IgD-negative memory B cell (primary cell): ENCODE measurements at regions not wholly inside any gene's neighbourhood (a gene's known extent, or its start where the extent isn't known, plus 50 kb on each side); places are given as distances from the start of the nearest gene placed in this dataset.
"Not testable (repeated sequence)": the region's sequence is repeated elsewhere in the genome, so short reads cannot be mapped to it uniquely, and the experiment has no call there.

Experiments
- H3K27ac Mint-ChIP-seq, 3 donors: one replicate each; pipeline ENCODE4 v1.8.0; 2020 to 2022; ENCODE audit warnings: mild to moderate bottlenecking in 3 of 3, mixed read lengths in 3 of 3, moderate library complexity in 1 of 3
- H3K27me3 Mint-ChIP-seq: one replicate; pipeline ENCODE4 v1.8.0; 2021; ENCODE audit warnings: mixed read lengths
- H3K36me3 Mint-ChIP-seq: one replicate; pipeline ENCODE4 v1.8.0; 2020; ENCODE audit warnings: mild to moderate bottlenecking, mixed read lengths
- H3K4me1 Mint-ChIP-seq, 3 donors: one replicate each; pipeline ENCODE4 v1.8.0; 2020 to 2022; ENCODE audit warnings: mixed read lengths in 3 of 3, mild to moderate bottlenecking in 1 of 3
- H3K4me3 Mint-ChIP-seq, 4 donors: one replicate each; pipeline ENCODE4 v1.8.0; 2020 to 2022; ENCODE audit warnings: mild to moderate bottlenecking in 4 of 4, mixed read lengths in 4 of 4, moderate library complexity in 3 of 4
- H3K9me3 Mint-ChIP-seq, 3 donors: one replicate each; pipeline ENCODE4 v1.8.0; 2020 to 2021; ENCODE audit warnings: mixed read lengths in 3 of 3, mild to moderate bottlenecking in 1 of 3

DNA sequence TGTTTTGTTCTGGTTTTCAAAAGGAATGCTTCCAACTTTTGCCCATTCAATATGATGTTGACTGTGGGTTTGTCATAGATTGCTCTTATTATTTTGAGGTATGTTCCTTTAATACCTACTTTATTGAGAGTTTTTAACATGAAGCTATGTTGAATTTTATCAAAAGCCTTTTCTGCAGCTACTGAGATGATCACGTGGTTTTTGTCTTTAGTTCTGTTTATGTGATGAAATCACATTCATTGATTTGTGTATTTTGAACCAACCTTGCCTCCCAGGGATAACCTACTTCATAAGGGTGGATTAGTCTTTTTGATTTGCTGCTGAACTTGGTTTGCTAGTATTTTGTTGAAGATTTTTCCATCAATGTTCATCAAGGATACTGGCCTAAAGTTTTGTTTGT, 92.7 kb upstream of the TCF21 start:
- H3K36me3 Mint-ChIP-seq = no peaks in the 10 kb centered on the region
- no peak overlapping the region for H3K27ac Mint-ChIP-seq
- no peaks in the 10 kb centered on the region for H3K4me1 Mint-ChIP-seq
- H3K9me3 Mint-ChIP-seq = peaks cover 6 to 10% (median 7%) of the 10 kb centered on the region in 3 donors
- peaks cover 3% of the 10 kb centered on the region for H3K27me3 Mint-ChIP-seq
- H3K4me3 Mint-ChIP-seq = no peak overlapping the region

- Mint-ChIP-seq H3K27ac (no peak overlapping the region), H3K4me1 (no peaks in the 10 kb centered on the region), H3K27me3 (peaks cover 5% of the 10 kb centered on the region), H3K4me3 (no peak overlapping the region), H3K9me3 (peaks cover under 1 to 10% (median 3%) of the 10 kb centered on the region in 3 donors), H3K36me3 (no peaks in the 10 kb centered on the region)
These were observed 89.9 kb upstream of the TCF21 start for GRCh38 chr6:133799043-133799442.

DNA sequence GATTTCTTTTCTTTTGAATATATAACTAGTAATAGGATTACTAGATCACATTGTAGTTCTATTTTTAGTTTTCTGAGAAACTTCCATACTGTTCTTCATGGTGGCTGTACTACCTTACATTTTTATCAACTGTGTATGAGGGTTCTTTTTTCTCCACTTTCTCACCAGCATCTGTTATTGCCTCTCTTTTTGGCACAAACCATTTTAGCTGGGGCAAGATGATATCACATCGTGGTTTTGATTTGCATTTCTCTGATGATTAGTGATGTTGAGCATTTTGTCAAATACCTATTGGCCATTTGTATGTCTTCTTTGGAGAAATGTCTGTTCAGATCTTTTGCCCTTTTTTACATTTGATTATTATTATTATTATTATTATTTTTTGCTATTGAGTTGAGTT, 86.1 kb upstream of the TCF21 start:
- H3K9me3 Mint-ChIP-seq = peaks cover 0 to 9% (median 2%) of the 10 kb centered on the region in 3 donors
- H3K27me3 Mint-ChIP-seq = peaks cover 7% of the 10 kb centered on the region
- H3K4me1 Mint-ChIP-seq = peaks cover 0 to 4% (median 1%) of the 10 kb centered on the region in 3 donors
- H3K27ac Mint-ChIP-seq = no peak overlapping the region
- H3K4me3 Mint-ChIP-seq = no peak overlapping the region
- H3K36me3 Mint-ChIP-seq = peaks cover 1% of the 10 kb centered on the region

DNA sequence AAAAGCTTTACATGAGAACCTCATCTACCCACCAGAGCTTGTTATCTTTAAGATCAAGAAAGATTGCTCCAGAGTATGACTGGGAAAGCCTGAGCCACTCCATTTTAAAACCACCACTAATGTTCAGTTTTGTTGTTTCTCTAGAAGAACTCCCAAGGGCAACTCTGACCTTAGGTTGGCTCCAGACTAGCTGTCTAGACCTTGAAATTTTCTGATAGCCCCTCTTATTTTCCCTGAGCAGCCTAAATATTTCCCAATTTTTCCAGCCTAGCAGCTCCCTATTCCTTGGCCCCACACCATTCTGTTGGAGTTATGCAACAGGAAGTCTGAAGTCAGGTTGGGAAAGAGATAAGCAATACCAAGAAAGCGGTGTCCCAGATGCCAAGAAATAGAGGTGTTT, 84.6 kb upstream of the TCF21 start:
- H3K27me3 Mint-ChIP-seq = peaks cover 7% of the 10 kb centered on the region
- no peak overlapping the region for H3K4me3 Mint-ChIP-seq
- H3K36me3 Mint-ChIP-seq = peaks cover 1% of the 10 kb centered on the region
- H3K4me1 Mint-ChIP-seq = peaks cover 0 to 4% (median 1%) of the 10 kb centered on the region in 3 donors
- no peak overlapping the region for H3K27ac Mint-ChIP-seq
- H3K9me3 Mint-ChIP-seq = peaks cover 0 to 6% (median 2%) of the 10 kb centered on the region in 3 donors

DNA sequence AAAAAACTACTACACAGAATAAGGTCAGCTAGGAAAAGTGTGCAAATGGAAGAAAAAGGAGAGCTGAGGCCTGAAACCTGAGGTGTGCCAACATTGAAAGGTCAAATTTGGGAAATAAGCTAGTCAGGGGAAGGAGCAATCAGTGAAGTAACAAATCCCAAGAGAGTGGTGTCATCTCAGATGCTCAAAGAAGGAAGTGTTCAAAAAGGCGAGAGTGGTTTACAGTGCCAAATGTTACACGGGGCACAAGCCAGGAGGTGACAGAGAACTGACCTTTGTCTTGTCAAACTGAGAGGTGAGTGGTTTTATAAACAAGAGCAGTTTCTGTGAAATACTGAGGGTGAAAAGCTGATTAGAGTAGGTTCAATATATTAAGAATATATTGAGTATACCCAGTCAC, 83.0 kb upstream of the TCF21 start:
- peaks cover 1% of the 10 kb centered on the region for H3K36me3 Mint-ChIP-seq
- no peak overlapping the region for H3K27ac Mint-ChIP-seq
- H3K9me3 Mint-ChIP-seq = peaks cover 0 to 4% (median 2%) of the 10 kb centered on the region in 3 donors
- peaks cover 5% of the 10 kb centered on the region for H3K27me3 Mint-ChIP-seq
- H3K4me1 Mint-ChIP-seq = peaks cover 0 to 4% (median 1%) of the 10 kb centered on the region in 3 donors
- no peak overlapping the region for H3K4me3 Mint-ChIP-seq

DNA sequence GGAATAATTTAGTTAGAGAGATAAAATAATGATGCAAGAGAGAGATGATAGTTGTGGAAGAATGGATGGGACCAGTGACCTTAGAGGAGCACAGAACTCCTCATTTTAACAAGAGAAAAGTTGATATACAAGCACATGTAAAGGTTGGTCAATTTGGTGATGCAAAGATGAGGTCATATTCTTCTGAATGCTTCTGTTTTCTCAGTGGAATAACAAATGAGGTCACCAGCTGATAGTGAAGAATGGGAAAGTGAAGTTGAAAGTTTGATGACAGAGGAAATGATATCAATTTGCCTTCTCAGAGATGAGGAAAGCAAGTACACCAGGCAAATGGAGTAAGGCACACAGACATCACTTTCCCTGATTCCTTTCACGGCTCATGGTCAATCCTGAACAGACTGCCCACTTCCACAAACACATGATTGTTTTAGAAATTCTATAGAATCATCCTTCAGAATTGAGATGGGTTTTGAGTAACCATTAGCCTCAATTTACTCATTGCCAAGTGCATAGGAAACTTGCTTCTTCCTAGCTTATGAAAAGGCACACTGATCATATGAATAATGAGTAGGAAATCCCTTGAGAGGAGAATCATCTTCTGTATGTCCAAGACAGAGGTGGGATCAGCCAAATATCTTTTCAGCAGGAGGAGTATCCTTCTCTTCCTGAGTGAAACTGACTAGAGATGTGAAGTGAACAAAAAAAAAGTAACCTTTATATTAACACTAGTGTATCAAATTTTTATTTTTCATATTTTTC, 82.4 kb upstream of the TCF21 start:
- Mint-ChIP-seq H3K9me3 (peaks cover 0 to 6% (median 3%) of the 10 kb centered on the region in 3 donors), H3K4me1 (peaks cover 0 to 4% (median 1%) of the 10 kb centered on the region in 3 donors), H3K27me3 (peaks cover 5% of the 10 kb centered on the region), H3K4me3 (no peak overlapping the region), H3K27ac (no peak overlapping the region), H3K36me3 (peaks cover 1% of the 10 kb centered on the region)

- Mint-ChIP-seq H3K27ac (no peak overlapping the region), H3K4me1 (peaks cover 0 to 4% (median 1%) of the 10 kb centered on the region in 3 donors), H3K27me3 (peaks cover 5% of the 10 kb centered on the region), H3K4me3 (no peak overlapping the region), H3K9me3 (peaks cover 0 to 6% (median 4%) of the 10 kb centered on the region in 3 donors), H3K36me3 (peaks cover 1% of the 10 kb centered on the region)
These were observed 81.4 kb upstream of the TCF21 start for GRCh38 chr6:133807501-133807900.

DNA sequence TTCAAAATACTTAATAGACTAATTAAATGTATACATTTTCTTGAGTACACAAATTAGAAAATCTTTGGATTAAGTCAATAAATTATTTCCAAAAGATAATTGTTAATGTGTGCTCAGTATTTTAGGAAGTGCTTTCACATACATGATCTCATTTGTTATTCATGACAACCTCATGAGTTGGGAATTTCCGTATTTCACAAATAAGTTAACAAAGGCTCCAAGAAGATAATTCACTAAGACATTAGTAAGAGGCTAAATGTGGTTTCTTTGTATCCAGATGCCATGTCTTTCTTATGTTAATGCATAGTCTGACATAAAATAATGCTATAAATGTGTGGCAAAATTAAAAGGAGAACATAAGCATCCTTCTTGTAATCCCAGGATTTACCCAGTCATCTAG, 79.5 kb upstream of the TCF21 start:
- Mint-ChIP-seq H3K36me3 (peaks cover 1% of the 10 kb centered on the region), H3K4me3 (no peak overlapping the region), H3K4me1 (peaks cover 0 to 4% (median 1%) of the 10 kb centered on the region in 3 donors), H3K9me3 (peaks cover 0 to 4% (median 3%) of the 10 kb centered on the region in 3 donors), H3K27me3 (peaks cover 3% of the 10 kb centered on the region), H3K27ac (no peak overlapping the region)

DNA sequence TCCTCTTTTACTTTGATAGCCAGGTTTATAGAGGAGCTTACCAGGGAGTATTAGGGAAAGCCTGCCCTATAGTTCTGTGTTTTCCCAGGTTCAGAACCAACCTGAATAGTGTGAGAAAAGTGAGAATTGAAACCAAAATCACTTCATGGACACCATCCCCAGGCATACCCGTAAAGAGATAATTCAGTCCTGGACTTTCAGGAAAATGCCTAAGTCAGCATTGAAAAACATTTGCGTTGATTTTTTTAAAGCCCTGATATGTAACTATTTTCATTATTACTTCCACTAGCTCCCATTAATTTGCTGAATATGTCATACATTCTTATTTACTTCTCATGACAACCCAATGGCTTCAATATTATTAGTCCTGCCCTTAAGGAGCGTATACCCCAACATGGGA, 77.4 kb upstream of the TCF21 start:
- Mint-ChIP-seq H3K9me3 (peaks cover 0 to 4% (median 2%) of the 10 kb centered on the region in 3 donors), H3K27me3 (peaks cover 10% of the 10 kb centered on the region), H3K4me3 (no peak overlapping the region), H3K36me3 (no peaks in the 10 kb centered on the region), H3K4me1 (no peaks in the 10 kb centered on the region), H3K27ac (no peak overlapping the region)

DNA sequence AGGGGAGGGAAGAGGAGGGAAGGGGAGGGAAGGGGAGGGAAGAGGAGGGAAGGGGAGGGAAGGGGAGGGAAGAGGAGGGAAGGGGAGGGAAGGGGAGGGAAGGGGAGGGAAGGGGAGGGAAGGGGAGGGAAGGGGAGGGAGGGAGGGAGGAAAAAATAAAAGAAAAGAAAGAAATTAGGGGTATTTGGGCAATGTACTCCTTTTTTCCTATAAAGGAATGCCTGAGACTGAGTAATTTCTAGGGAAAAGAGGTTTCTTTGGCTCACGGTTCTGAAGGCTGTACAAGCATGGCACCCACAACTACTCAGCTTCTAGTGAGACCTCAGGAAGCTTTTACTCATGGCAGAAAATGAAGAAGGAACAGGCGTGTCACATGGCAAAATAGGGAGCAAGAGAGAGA, 76.5 kb upstream of the TCF21 start:
- H3K27ac Mint-ChIP-seq, H3K4me3 Mint-ChIP-seq, H3K36me3 Mint-ChIP-seq, H3K9me3 Mint-ChIP-seq, H3K4me1 Mint-ChIP-seq: not testable (repeated sequence)
- H3K27me3 Mint-ChIP-seq = peaks cover 10% of the 10 kb centered on the region

GRCh38 chr6:133814238-133814637, 74.7 kb upstream of the TCF21 start:
- H3K4me1 Mint-ChIP-seq = no peaks in the 10 kb centered on the region
- no peak overlapping the region for H3K4me3 Mint-ChIP-seq
- H3K27me3 Mint-ChIP-seq = peaks cover 10% of the 10 kb centered on the region
- peak overlapping the region in 1 of 3 donors; percentile 3 for H3K27ac Mint-ChIP-seq
- H3K9me3 Mint-ChIP-seq = peaks cover 0 to 5% (median 4%) of the 10 kb centered on the region in 3 donors
- H3K36me3 Mint-ChIP-seq = no peaks in the 10 kb centered on the region

GRCh38 chr6:133814797-133815196, 74.1 kb upstream of the TCF21 start:
- H3K27ac Mint-ChIP-seq = peak overlapping the region in 1 of 3 donors; percentile 3
- peaks cover 10% of the 10 kb centered on the region for H3K27me3 Mint-ChIP-seq
- peaks cover 0 to 5% (median 4%) of the 10 kb centered on the region in 3 donors for H3K9me3 Mint-ChIP-seq
- no peak overlapping the region for H3K4me3 Mint-ChIP-seq
- no peaks in the 10 kb centered on the region for H3K4me1 Mint-ChIP-seq
- H3K36me3 Mint-ChIP-seq = no peaks in the 10 kb centered on the region

DNA sequence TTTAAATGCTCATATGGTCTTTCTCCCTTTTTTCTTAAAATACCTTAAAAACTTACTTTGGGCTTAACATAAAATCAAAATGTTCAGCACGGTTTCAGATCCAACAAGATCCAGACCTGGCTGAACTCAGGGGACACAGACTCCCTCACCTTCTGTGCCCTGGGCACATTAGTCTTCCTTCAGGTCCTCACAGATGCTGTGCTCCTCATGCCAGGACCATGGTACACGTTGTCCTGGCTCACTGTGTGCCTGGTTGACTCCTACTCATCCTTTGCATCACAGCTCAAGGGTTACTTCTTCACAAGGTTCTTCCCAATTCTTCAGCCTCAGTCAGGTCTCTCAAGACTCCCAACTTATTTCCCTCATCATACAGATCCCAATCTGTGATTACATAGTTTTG, 73.6 kb upstream of the TCF21 start:
- Mint-ChIP-seq H3K36me3 (no peaks in the 10 kb centered on the region), H3K27me3 (peaks cover 10% of the 10 kb centered on the region), H3K4me3 (no peak overlapping the region), H3K4me1 (no peaks in the 10 kb centered on the region), H3K27ac (no peak overlapping the region), H3K9me3 (peaks cover 0 to 5% (median 4%) of the 10 kb centered on the region in 3 donors)

DNA sequence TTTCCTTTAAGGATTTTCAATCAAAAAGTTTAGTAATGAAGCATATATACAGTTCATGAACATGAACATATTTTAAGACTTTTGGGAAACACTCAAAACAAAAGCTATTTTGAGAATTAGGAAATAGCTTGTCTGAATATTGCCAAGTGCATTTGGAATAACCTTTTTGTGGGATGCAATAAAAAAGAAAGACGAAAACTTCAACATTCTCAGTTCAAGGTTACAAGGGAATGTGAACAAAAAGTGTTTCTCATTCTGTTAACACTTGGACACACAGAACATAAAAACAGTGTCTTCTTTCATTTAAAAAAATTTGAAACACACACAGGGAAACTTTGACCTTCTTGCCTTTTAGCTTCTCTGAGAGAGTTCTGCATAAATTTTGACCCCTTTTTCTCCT, 72.7 kb upstream of the TCF21 start:
- Mint-ChIP-seq H3K4me3 (no peak overlapping the region), H3K9me3 (peaks cover 0 to 5% (median 3%) of the 10 kb centered on the region in 3 donors), H3K4me1 (no peaks in the 10 kb centered on the region), H3K27me3 (peaks cover 9% of the 10 kb centered on the region), H3K27ac (no peak overlapping the region), H3K36me3 (no peaks in the 10 kb centered on the region)

DNA sequence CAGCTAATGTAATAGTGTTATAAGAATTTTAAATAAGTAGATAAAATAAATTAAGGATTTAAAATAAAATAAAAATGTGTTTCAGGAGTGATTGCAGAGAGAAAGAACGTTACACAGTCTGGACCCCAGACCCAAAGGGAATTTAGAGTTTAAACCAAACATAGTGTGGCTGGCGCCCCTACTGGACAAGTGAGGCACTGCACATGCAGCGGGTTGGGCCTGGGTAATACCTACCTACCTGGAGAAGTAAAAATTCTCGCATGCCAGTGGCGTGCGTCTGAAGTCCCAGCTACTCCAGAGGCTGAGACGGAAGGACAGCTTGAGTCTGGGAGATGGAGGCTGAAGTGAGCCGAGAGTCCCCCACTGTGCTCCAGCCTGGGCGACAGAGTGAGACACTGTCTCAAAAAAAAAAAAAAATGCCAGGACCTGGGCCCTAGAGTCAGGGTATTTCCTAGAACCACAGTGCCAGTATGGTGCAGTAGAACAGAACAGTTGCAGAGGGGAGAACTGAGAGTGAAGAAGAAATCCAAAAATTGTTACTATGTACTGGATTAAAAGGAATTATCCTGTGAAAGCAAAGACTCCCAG, 71.4 kb upstream of the TCF21 start:
- H3K36me3 Mint-ChIP-seq = no peaks in the 10 kb centered on the region
- no peak overlapping the region for H3K4me3 Mint-ChIP-seq
- H3K27me3 Mint-ChIP-seq = peaks cover 9% of the 10 kb centered on the region
- no peaks in the 10 kb centered on the region for H3K4me1 Mint-ChIP-seq
- peaks cover 0 to 3% (median 0%) of the 10 kb centered on the region in 3 donors for H3K9me3 Mint-ChIP-seq
- no peak overlapping the region for H3K27ac Mint-ChIP-seq

- no peaks in the 10 kb centered on the region for H3K36me3 Mint-ChIP-seq
These were observed 70.6 kb upstream of the TCF21 start for GRCh38 chr6:133818320-133818719.

More at GRCh38 chr6:133818320-133818719, 70.6 kb upstream of the TCF21 start:
- no peak overlapping the region for H3K27ac Mint-ChIP-seq
- H3K4me3 Mint-ChIP-seq = no peak overlapping the region
- no peaks in the 10 kb centered on the region for H3K4me1 Mint-ChIP-seq
- peaks cover 9% of the 10 kb centered on the region for H3K27me3 Mint-ChIP-seq
- peaks cover 0 to 3% (median 0%) of the 10 kb centered on the region in 3 donors for H3K9me3 Mint-ChIP-seq
